Neural cell (in vitro differentiated cells): ENCODE measurements at regions not wholly inside any gene's neighbourhood (a gene's known extent, or its start where the extent isn't known, plus 50 kb on each side); places are given as distances from the start of the nearest gene placed in this dataset.

ENCODE experiments used
- H2AFZ ChIP-seq: fragments of 200-600, 300-800 bp; sonication (generic), shearing (Covaris generic); 2 replicates; pipeline ENCODE4 v1.6.0; 2014; ENCODE audit warnings: low read depth, mild to moderate bottlenecking, antibody characterized with exemption, low read length, moderate library complexity
- H3F3A ChIP-seq: fragments of 200-600 bp; shearing (Covaris generic); 2 replicates; pipeline ENCODE4 v1.6.1; 2016; ENCODE audit warnings: mild to moderate bottlenecking, moderate library complexity, mixed read lengths, antibody characterized with exemption, low read length; ENCODE audit not compliant: insufficient read depth, poor library complexity, severe bottlenecking
- H3K27ac ChIP-seq: fragments of 200-600, 300-800 bp; sonication (generic), shearing (Covaris generic); 2 replicates; pipeline ENCODE4 v1.5.1; 2014; ENCODE audit warnings: mild to moderate bottlenecking, low read length, moderate library complexity
- H3K27me3 ChIP-seq: fragments of 300-800, 200-600 bp; sonication (generic), shearing (Covaris generic); 2 replicates; pipeline ENCODE4 v1.6.0; 2014; ENCODE audit warnings: mild to moderate bottlenecking, low read depth, low read length, moderate library complexity; ENCODE audit not compliant: insufficient read depth
- H3K36me3 ChIP-seq: fragments of 300-800, 200-600 bp; sonication (generic), shearing (Covaris generic); 2 replicates; pipeline ENCODE4 v1.5.1; 2014; ENCODE audit warnings: mild to moderate bottlenecking, antibody characterized with exemption, low read length, moderate library complexity; ENCODE audit not compliant: insufficient read depth
- H3K4me2 ChIP-seq: fragments of 300-800, 200-600 bp; sonication (generic), shearing (Covaris generic); 2 replicates; pipeline ENCODE4 v1.6.0; 2014; ENCODE audit warnings: mild to moderate bottlenecking, low read length
- H3K4me3 ChIP-seq: fragments of 300-800, 200-600 bp; sonication (generic), shearing (Covaris generic); 2 replicates; pipeline ENCODE4 v1.5.1; 2014; ENCODE audit warnings: mild to moderate bottlenecking, low read length, moderate library complexity
- H3K79me2 ChIP-seq: fragments of 200-600 bp; shearing (Covaris generic); replicated peaks from 2 replicates; pipeline ENCODE4 v1.6.0; 2014; ENCODE audit warnings: mild to moderate bottlenecking, low read length, moderate library complexity; ENCODE audit not compliant: insufficient read depth
- H3K9ac ChIP-seq: fragments of 300-800, 200-600 bp; sonication (generic), shearing (Covaris generic); 2 replicates; pipeline ENCODE4 v1.6.1; 2016; ENCODE audit warnings: mild to moderate bottlenecking, low read length, mixed read lengths
- H3K9me2 ChIP-seq: fragments of 200-600 bp; shearing (Covaris generic); 2 replicates; pipeline ENCODE4 v1.6.1; 2016; ENCODE audit warnings: mild to moderate bottlenecking, low read length, mixed read lengths; ENCODE audit not compliant: insufficient read depth
- H3K9me3 ChIP-seq: fragments of 200-600, 300-800 bp; sonication (generic), shearing (Covaris generic); 2 replicates; pipeline ENCODE4 v1.6.1; 2016; ENCODE audit warnings: mild to moderate bottlenecking, mixed run types, low read length, moderate library complexity, mixed read lengths
- H4K20me1 ChIP-seq: fragments of 200-600 bp; shearing (Covaris generic); 2 replicates; pipeline ENCODE4 v1.6.1; 2016; ENCODE audit warnings: mild to moderate bottlenecking, mixed run types; ENCODE audit not compliant: insufficient read depth
- CTCF ChIP-seq: fragments of 450-650 bp; IDR thresholded peaks from 2 replicates; pipeline ENCODE4 v1.5.1; 2014; ENCODE audit warnings: antibody characterized with exemption, mild to moderate bottlenecking, moderate library complexity; ENCODE audit not compliant: poor library complexity, severe bottlenecking
- EP300 ChIP-seq: fragments of 450-650 bp; conservative IDR thresholded peaks from 2 replicates; pipeline ENCODE4 v1.6.1; 2014; ENCODE audit warnings: antibody characterized with exemption, mild to moderate bottlenecking, moderate library complexity; ENCODE audit not compliant: poor library complexity, severe bottlenecking
- EZH2 ChIP-seq: fragments of 200-600, 300-800 bp; shearing (Covaris generic), sonication (generic); IDR thresholded peaks from 2 replicates; pipeline ENCODE4 v1.6.1; 2014; ENCODE audit warnings: antibody characterized with exemption, low read length, borderline replicate concordance, mild to moderate bottlenecking; ENCODE audit not compliant: insufficient read depth, poor library complexity, severe bottlenecking
- POLR2AphosphoS5 ChIP-seq: IDR thresholded peaks from 2 replicates; pipeline ENCODE4 v1.6.1; 2012
- RAD21 ChIP-seq: fragments of 450-650 bp; conservative IDR thresholded peaks from 2 replicates; pipeline ENCODE4 v1.6.1; 2014; ENCODE audit warnings: antibody characterized with exemption, mild to moderate bottlenecking, moderate library complexity
- REST ChIP-seq: IDR thresholded peaks from 2 replicates; pipeline ENCODE4 v1.6.1; 2012; ENCODE audit warnings: borderline replicate concordance
- SMC3 ChIP-seq: fragments of 450-650 bp; conservative IDR thresholded peaks from 2 replicates; pipeline ENCODE4 v1.6.1; 2014; ENCODE audit warnings: antibody characterized with exemption, mild to moderate bottlenecking, moderate library complexity; ENCODE audit not compliant: poor library complexity
- TAF1 ChIP-seq: IDR thresholded peaks from 2 replicates; pipeline ENCODE4 v1.6.1; 2012; ENCODE audit warnings: low read depth

- Histone ChIP-seq H2AFZ (no peak overlapping the region), H4K20me1 (no peaks in the 10 kb centered on the region)
These were observed 202.8 kb upstream of the TWIST2 start for GRCh38 chr2:238645095-238645494.

GRCh38 chr2:238645716-238646115 is 202.2 kb upstream of the TWIST2 start:
- no peaks in the 10 kb centered on the region for H3K9me3 ChIP-seq
- no peaks in the 10 kb centered on the region for H3K27me3 ChIP-seq
- no peak overlapping the region for H3K4me2 ChIP-seq
- H3K9ac ChIP-seq, result no peak overlapping the region
- H3K79me2 ChIP-seq, result no peaks in the 10 kb centered on the region
- H3K36me3 ChIP-seq, result no peaks in the 10 kb centered on the region
- H3K4me3 ChIP-seq, result no peak overlapping the region
- no peak for TF ChIP-seq REST
- TF ChIP-seq TAF1, result no peak
- no peak for TF ChIP-seq RAD21
- TF ChIP-seq EZH2, result no peak
- TF ChIP-seq POLR2AphosphoS5, result no peak
- no peak for TF ChIP-seq CTCF
- no peaks in the 10 kb centered on the region for H3F3A ChIP-seq
- no peak overlapping the region for H3K27ac ChIP-seq
- no peaks in the 10 kb centered on the region for H4K20me1 ChIP-seq
- H3K9me2 ChIP-seq, result no peaks in the 10 kb centered on the region
- no peak overlapping the region for H2AFZ ChIP-seq

More at GRCh38 chr2:238645095-238645494, 202.8 kb upstream of the TWIST2 start:
- Histone ChIP-seq H3K9me3 (no peaks in the 10 kb centered on the region), H3K9ac (no peak overlapping the region), H3K4me3 (no peak overlapping the region), H3K36me3 (no peaks in the 10 kb centered on the region), H3K9me2 (no peaks in the 10 kb centered on the region), H3K27ac (no peak overlapping the region), H3K79me2 (no peaks in the 10 kb centered on the region), H3K4me2 (no peak overlapping the region), H3F3A (no peaks in the 10 kb centered on the region), H3K27me3 (no peaks in the 10 kb centered on the region)
- TF ChIP-seq EZH2 (no peak), TAF1 (no peak)

- no peak overlapping the region for H3K4me2 ChIP-seq
- H3K79me2 ChIP-seq, result no peaks in the 10 kb centered on the region
- no peak overlapping the region for H3K4me3 ChIP-seq
- TF ChIP-seq EP300 (no peak), POLR2AphosphoS5 (no peak), SMC3 (no peak)
- no peaks in the 10 kb centered on the region for H3K27me3 ChIP-seq
- no peaks in the 10 kb centered on the region for H3F3A ChIP-seq
- H4K20me1 ChIP-seq, result no peaks in the 10 kb centered on the region
- H3K27ac ChIP-seq, result no peak overlapping the region
- H3K36me3 ChIP-seq, result no peaks in the 10 kb centered on the region
- H3K9me2 ChIP-seq, result no peaks in the 10 kb centered on the region
- H3K9me3 ChIP-seq, result no peaks in the 10 kb centered on the region
- H2AFZ ChIP-seq, result no peak overlapping the region
- H3K9ac ChIP-seq, result no peak overlapping the region
These were observed 201.6 kb upstream of the TWIST2 start for GRCh38 chr2:238646281-238646680.
